Body of pancreas (tissue), 4 donors: ENCODE measurements at regions not wholly inside any gene's neighbourhood (a gene's known extent, or its start where the extent isn't known, plus 50 kb on each side); places are given as distances from the start of the nearest gene placed in this dataset.

ENCODE experiments used
- CTCF ChIP-seq, 7 experiments: fragments of 450-650 bp in 4 of 7; fragments of 200-600 bp in 3 of 7; sonication (generic) in 3 of 7; IDR thresholded peaks; one replicate each; pipeline ENCODE4 v1.5.1; 2016 to 2019; ENCODE audit warnings: antibody characterized with exemption in 7 of 7
- POLR2A ChIP-seq, 3 donors: fragments of 450-650 bp; IDR thresholded peaks; one replicate each; pipeline ENCODE4 v1.6.1; 2016; ENCODE audit warnings: antibody characterized with exemption in 3 of 3, mild to moderate bottlenecking in 2 of 3

- no peak for TF ChIP-seq CTCF (IDR thresholded peaks at IDR 0.05)
- TF ChIP-seq POLR2A (IDR thresholded peaks at IDR 0.05): no peak
Observed at GRCh38 chr19:21612403-21612872, 107.0 kb downstream of the ZNF429 start.
